HG02852 (cell line): ENCODE measurements at regions not wholly inside any gene's neighbourhood (a gene's known extent, or its start where the extent isn't known, plus 50 kb on each side); places are given as distances from the start of the nearest gene placed in this dataset.
"Not testable (repeated sequence)": the region's sequence is repeated elsewhere in the genome, so short reads cannot be mapped to it uniquely, and the experiment has no call there.

Source experiments
- ATAC-seq: cut with Tn5 transposase; IDR thresholded peaks from one replicate; pipeline ENCODE4 v1.9.1; 2021; ENCODE audit warnings: mild to moderate bottlenecking, moderate library complexity; ENCODE audit not compliant: unreplicated experiment

- no peak for ATAC-seq
Measured at GRCh38 chr12:9379023-9379742, 171.0 kb upstream of the PZP start.

GRCh38 chr12:9378430-9378835 lies 170.2 kb upstream of the PZP start:
- ATAC-seq = no peak

- no peak for ATAC-seq
Measured at GRCh38 chr12:9372202-9372601, 164.0 kb upstream of the PZP start.

- ATAC-seq = no peak
Measured at GRCh38 chr12:9367828-9368227, 159.6 kb upstream of the PZP start.

- ATAC-seq = no peak
Measured at GRCh38 chr12:9367201-9367600, 159.0 kb upstream of the PZP start.

GRCh38 chr12:9365296-9365695 lies 157.1 kb upstream of the PZP start:
- ATAC-seq = no peak

- peak; percentile 83 for ATAC-seq
Measured at GRCh38 chr12:9364224-9365176, 156.3 kb upstream of the PZP start.

- no peak for ATAC-seq
Measured at GRCh38 chr12:9363145-9363544, 154.9 kb upstream of the PZP start.

- no peak for ATAC-seq
Measured at GRCh38 chr12:9361879-9362326, 153.7 kb upstream of the PZP start.

- not testable (repeated sequence) for ATAC-seq
Measured at GRCh38 chr12:9354009-9354754, 146.0 kb upstream of the PZP start.

GRCh38 chr12:9351136-9351535 lies 142.9 kb upstream of the PZP start:
- ATAC-seq = no peak

GRCh38 chr12:9349888-9350885 lies 142.0 kb upstream of the PZP start:
- no peak for ATAC-seq

- ATAC-seq = no peak
Measured at GRCh38 chr12:9348906-9349518, 140.8 kb upstream of the PZP start.

- ATAC-seq = no peak
Measured at GRCh38 chr12:9347328-9348127, 139.3 kb upstream of the PZP start.

GRCh38 chr12:9346866-9347327 lies 138.7 kb upstream of the PZP start:
- no peak for ATAC-seq

- ATAC-seq = no peak
Measured at GRCh38 chr12:9345171-9345570, 137.0 kb upstream of the PZP start.

- no peak for ATAC-seq
Measured at GRCh38 chr12:9344541-9344940, 136.3 kb upstream of the PZP start.

GRCh38 chr12:9343731-9344130 lies 135.5 kb upstream of the PZP start:
- no peak for ATAC-seq
